ENCODE measurements at regions not wholly inside any gene's neighbourhood (a gene's known extent, or its start where the extent isn't known, plus 50 kb on each side); places are given as distances from the start of the nearest gene placed in this dataset.
"Not testable (repeated sequence)": the region's sequence is repeated elsewhere in the genome, so short reads cannot be mapped to it uniquely, and the experiment has no call there.

- DNase-seq, result no peak
Measured at GRCh38 chr7:10325395-10325794, 648.3 kb upstream of the PHF14 start.

- DNase-seq, result no peak
Measured at GRCh38 chr7:10343108-10343507, 630.6 kb upstream of the PHF14 start.

- DNase-seq, result no peak
Measured at GRCh38 chr7:10346032-10346431, 627.6 kb upstream of the PHF14 start.

- no peak for DNase-seq
Measured at GRCh38 chr7:10355816-10356215, 617.9 kb upstream of the PHF14 start.

- no peak for DNase-seq
Measured at GRCh38 chr7:10360050-10360449, 613.6 kb upstream of the PHF14 start.

GRCh38 chr7:10401793-10402192 is 571.9 kb upstream of the PHF14 start:
- no peak for DNase-seq

- DNase-seq, result peak in 1 of 5 experiments; percentile 19
Measured at GRCh38 chr7:10412422-10413019, 561.2 kb upstream of the PHF14 start.

- DNase-seq, result no peak
Measured at GRCh38 chr7:10418985-10419384, 554.7 kb upstream of the PHF14 start.

- DNase-seq, result no peak
Measured at GRCh38 chr7:10429031-10429430, 544.6 kb upstream of the PHF14 start.

GRCh38 chr7:10429511-10429910 is 544.2 kb upstream of the PHF14 start:
- DNase-seq, result no peak

GRCh38 chr7:10436302-10436701 is 537.4 kb upstream of the PHF14 start:
- no peak for DNase-seq

- DNase-seq, result no peak
Measured at GRCh38 chr7:10439027-10439426, 534.6 kb upstream of the PHF14 start.

- DNase-seq, result no peak
Measured at GRCh38 chr7:10455936-10456335, 517.7 kb upstream of the PHF14 start.

- DNase-seq, result no peak
Measured at GRCh38 chr7:10460474-10460873, 513.2 kb upstream of the PHF14 start.

- no peak for DNase-seq
Measured at GRCh38 chr7:10463701-10464100, 510.0 kb upstream of the PHF14 start.

GRCh38 chr7:10465536-10465935 is 508.1 kb upstream of the PHF14 start:
- not testable (repeated sequence) for DNase-seq

- no peak for DNase-seq
Measured at GRCh38 chr7:10468908-10469307, 504.8 kb upstream of the PHF14 start.

GRCh38 chr7:10469476-10469875 is 504.2 kb upstream of the PHF14 start:
- DNase-seq, result no peak

GRCh38 chr7:10471280-10472058 is 502.2 kb upstream of the PHF14 start:
- DNase-seq, result no peak

- DNase-seq, result no peak
Measured at GRCh38 chr7:10472115-10472514, 501.6 kb upstream of the PHF14 start.

- DNase-seq, result no peak
Measured at GRCh38 chr7:10473569-10473968, 500.1 kb upstream of the PHF14 start.

GRCh38 chr7:10474048-10474447 is 499.6 kb upstream of the PHF14 start:
- DNase-seq, result no peak

- no peak for DNase-seq
Measured at GRCh38 chr7:10475940-10476641, 497.6 kb upstream of the PHF14 start.

GRCh38 chr7:10476642-10477041 is 497.0 kb upstream of the PHF14 start:
- DNase-seq, result no peak
